GM12872 (cell line): ENCODE measurements at regions not wholly inside any gene's neighbourhood (a gene's known extent, or its start where the extent isn't known, plus 50 kb on each side); places are given as distances from the start of the nearest gene placed in this dataset.
A peak's percentile ranks its signal among the peaks of the same experiment; 100 is the strongest.

Experiments used
- CTCF ChIP-seq: IDR thresholded peaks from 3 replicates; pipeline ENCODE4 v1.5.1; 2011; ENCODE audit warnings: low read depth, mild to moderate bottlenecking, low read length, moderate library complexity; ENCODE audit not compliant: insufficient read depth

DNA sequence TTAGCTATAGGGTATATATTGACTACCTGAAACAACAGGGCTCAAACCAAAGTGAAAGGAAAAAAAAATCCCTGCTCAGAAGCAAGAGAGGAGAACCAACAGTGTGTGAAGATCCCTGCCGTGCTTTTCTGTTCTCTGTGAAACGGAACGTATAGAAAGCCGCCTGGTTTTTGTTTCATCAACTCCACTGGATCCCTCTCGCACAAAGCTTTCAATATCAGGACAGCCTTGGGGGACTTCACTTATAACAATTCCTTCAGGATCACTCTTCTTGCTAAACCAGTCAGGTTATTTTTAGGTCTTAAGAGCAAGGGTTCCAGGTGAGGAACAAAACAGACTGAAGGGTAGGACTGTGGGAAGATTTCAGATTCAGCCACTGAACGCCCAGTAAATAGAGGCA lies 151.1 kb upstream of the CACNA2D1 start:
- TF ChIP-seq CTCF: no peak

GRCh38 chr7:82593780-82594179 lies 150.2 kb upstream of the CACNA2D1 start:
- TF ChIP-seq CTCF: no peak

DNA sequence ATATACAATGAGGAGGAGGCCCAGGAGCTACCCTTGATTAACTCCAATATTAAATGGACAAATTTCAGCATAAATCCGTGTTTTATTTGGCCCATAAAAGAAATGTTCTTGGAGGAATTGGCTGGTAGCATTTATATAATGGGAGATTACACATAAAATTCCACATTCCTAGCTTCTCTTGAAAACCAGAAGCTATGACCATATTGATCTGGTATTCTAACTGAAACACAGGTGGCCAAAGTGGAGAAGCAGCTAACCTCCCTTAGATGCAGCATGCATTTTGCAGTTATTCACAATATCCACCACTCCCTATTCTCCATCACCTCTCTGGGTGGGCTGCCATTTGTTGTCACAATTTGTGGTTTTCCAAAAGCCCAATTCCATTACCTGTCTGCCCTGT lies 148.8 kb upstream of the CACNA2D1 start:
- TF ChIP-seq CTCF: no peak

GRCh38 chr7:82579047-82579446 lies 135.5 kb upstream of the CACNA2D1 start:
- TF ChIP-seq CTCF: no peak

DNA sequence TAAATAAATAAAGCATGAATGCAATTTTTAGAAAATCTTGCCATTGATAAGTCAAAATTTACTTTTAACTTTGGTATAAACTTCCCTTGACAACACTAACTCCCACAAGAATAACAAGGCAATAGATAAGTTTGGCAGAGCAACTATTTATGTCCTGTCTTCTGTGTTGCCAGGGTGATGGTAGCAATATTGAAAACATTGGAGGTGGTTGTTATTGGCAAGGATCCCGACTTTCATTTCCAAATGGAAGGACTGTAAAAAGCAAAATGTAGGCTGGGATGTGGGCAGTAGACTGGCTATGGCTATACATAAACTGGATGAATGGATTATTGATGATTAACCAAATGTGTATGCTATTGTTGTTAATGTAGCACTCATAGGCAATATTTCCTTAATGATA lies 134.9 kb upstream of the CACNA2D1 start:
- TF ChIP-seq CTCF: no peak

- TF ChIP-seq CTCF: peak; percentile 85
Observed at GRCh38 chr7:82572195-82572880, 128.8 kb upstream of the CACNA2D1 start.

GRCh38 chr7:82567841-82568240 lies 124.3 kb upstream of the CACNA2D1 start:
- TF ChIP-seq CTCF: no peak
